ENCODE measurements at regions not wholly inside any gene's neighbourhood (a gene's known extent, or its start where the extent isn't known, plus 50 kb on each side); places are given as distances from the start of the nearest gene placed in this dataset.

DNA sequence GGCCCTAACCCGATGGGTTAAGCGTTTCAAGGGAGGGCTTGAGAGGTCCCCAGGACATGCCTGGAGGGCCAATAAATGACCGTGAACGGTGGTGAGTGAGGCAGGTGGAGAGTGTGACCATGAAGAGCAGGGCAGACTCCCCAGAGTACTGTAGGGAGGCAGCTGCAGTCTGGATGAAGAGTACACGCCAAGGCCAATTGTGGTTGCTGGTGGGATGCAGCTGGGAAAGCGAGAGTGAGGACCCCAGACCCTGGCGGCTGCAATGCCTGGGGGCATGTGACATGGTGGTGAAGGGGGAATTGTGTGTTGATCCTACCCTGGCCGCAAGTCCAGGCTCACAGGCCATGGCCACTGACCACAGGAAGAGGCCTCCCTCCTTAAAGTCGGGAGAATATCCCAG lies 62.9 kb downstream of the TMEM235 start:
- TF ChIP-seq, protein P1, sequence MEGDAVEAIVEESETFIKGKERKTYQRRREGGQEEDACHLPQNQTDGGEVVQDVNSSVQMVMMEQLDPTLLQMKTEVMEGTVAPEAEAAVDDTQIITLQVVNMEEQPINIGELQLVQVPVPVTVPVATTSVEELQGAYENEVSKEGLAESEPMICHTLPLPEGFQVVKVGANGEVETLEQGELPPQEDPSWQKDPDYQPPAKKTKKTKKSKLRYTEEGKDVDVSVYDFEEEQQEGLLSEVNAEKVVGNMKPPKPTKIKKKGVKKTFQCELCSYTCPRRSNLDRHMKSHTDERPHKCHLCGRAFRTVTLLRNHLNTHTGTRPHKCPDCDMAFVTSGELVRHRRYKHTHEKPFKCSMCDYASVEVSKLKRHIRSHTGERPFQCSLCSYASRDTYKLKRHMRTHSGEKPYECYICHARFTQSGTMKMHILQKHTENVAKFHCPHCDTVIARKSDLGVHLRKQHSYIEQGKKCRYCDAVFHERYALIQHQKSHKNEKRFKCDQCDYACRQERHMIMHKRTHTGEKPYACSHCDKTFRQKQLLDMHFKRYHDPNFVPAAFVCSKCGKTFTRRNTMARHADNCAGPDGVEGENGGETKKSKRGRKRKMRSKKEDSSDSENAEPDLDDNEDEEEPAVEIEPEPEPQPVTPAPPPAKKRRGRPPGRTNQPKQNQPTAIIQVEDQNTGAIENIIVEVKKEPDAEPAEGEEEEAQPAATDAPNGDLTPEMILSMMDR (IDR thresholded peaks at IDR 0.05) = no peak
- TF ChIP-seq POLR2A (IDR thresholded peaks at IDR 0.05) = no peak
